CD4-positive, alpha-beta memory T cell (primary cell): ENCODE measurements at regions not wholly inside any gene's neighbourhood (a gene's known extent, or its start where the extent isn't known, plus 50 kb on each side); places are given as distances from the start of the nearest gene placed in this dataset.

ENCODE experiments used
- CTCF ChIA-PET: fragments of 350-600 bp; sonication (Branson Sonifier 250); formaldehyde crosslinking; loops from one replicate; lab custom pipeline; 2021; ENCODE audit warnings: inconsistent platforms; ENCODE audit not compliant: partially characterized antibody; lab: Charles Lee
- POLR2A ChIA-PET: fragments of 350-600 bp; sonication (Branson Sonifier 250); formaldehyde crosslinking; loops from one replicate; lab custom pipeline; 2021; ENCODE audit not compliant: partially characterized antibody; lab: Charles Lee
- DNase-seq, 5 donors: peaks; one replicate each; pipeline versions ENCODE4 v3.0.0 to v3.0.0-alpha.2; 2020 to 2022; ENCODE audit warnings: mixed read lengths in 1 of 5
- H3K27ac ChIP-seq: one replicate; pipeline ENCODE4 v1.7.0; 2013; ENCODE audit warnings: low read depth, low read length
- H3K27me3 ChIP-seq: 2 replicates; pipeline ENCODE4 v1.7.0; 2013; ENCODE audit warnings: mild to moderate bottlenecking, low read length, moderate library complexity; ENCODE audit not compliant: insufficient read depth
- H3K36me3 ChIP-seq: 2 replicates; pipeline ENCODE4 v1.7.0; 2013; ENCODE audit warnings: mild to moderate bottlenecking, low read length, moderate library complexity; ENCODE audit not compliant: insufficient read depth
- H3K4me1 ChIP-seq: 2 replicates; pipeline ENCODE4 v1.7.0; 2013; ENCODE audit warnings: mild to moderate bottlenecking, low read length, moderate library complexity; ENCODE audit not compliant: insufficient read depth
- H3K4me3 ChIP-seq, 2 donors: one replicate each; pipeline ENCODE4 v1.7.0; 2013; ENCODE audit warnings: low read length in 2 of 2, mild to moderate bottlenecking in 1 of 2
- H3K9me3 ChIP-seq, 2 donors: one replicate each; pipeline ENCODE4 v1.7.0; 2013; ENCODE audit warnings: low read length in 2 of 2, control low read depth in 1 of 2; ENCODE audit not compliant: control insufficient read depth in 1 of 2
- H3K27ac Mint-ChIP-seq, 7 donors: one replicate each; pipeline ENCODE4 v1.8.0; 2020 to 2021; ENCODE audit warnings: mixed read lengths in 7 of 7, mild to moderate bottlenecking in 6 of 7, inconsistent platforms in 3 of 7, moderate library complexity in 3 of 7
- H3K27me3 Mint-ChIP-seq, 2 donors: one replicate each; pipeline ENCODE4 v1.8.0; 2020 to 2021; ENCODE audit warnings: mixed read lengths in 2 of 2
- H3K36me3 Mint-ChIP-seq, 2 donors: one replicate each; pipeline ENCODE4 v1.8.0; 2020 to 2021; ENCODE audit warnings: mixed read lengths in 2 of 2, inconsistent platforms in 1 of 2, mild to moderate bottlenecking in 1 of 2
- H3K4me1 Mint-ChIP-seq, 4 donors: one replicate each; pipeline ENCODE4 v1.8.0; 2020 to 2021; ENCODE audit warnings: mixed read lengths in 4 of 4, mild to moderate bottlenecking in 1 of 4
- H3K4me3 Mint-ChIP-seq, 8 donors: one replicate each; pipeline ENCODE4 v1.8.0; 2020 to 2021; ENCODE audit warnings: mixed read lengths in 8 of 8, mild to moderate bottlenecking in 7 of 8, moderate library complexity in 6 of 8, inconsistent platforms in 3 of 8
- H3K9me3 Mint-ChIP-seq, 8 donors: one replicate each; pipeline ENCODE4 v1.8.0; 2020 to 2021; ENCODE audit warnings: mixed read lengths in 8 of 8, mild to moderate bottlenecking in 5 of 8, inconsistent platforms in 3 of 8, moderate library complexity in 1 of 8
- intact Hi-C: fragments of 100-400 bp; cut with micrococcal nuclease; formaldehyde crosslinking; loops from one replicate; pipeline ENCODE4 v1.15.1; 2023

DNA sequence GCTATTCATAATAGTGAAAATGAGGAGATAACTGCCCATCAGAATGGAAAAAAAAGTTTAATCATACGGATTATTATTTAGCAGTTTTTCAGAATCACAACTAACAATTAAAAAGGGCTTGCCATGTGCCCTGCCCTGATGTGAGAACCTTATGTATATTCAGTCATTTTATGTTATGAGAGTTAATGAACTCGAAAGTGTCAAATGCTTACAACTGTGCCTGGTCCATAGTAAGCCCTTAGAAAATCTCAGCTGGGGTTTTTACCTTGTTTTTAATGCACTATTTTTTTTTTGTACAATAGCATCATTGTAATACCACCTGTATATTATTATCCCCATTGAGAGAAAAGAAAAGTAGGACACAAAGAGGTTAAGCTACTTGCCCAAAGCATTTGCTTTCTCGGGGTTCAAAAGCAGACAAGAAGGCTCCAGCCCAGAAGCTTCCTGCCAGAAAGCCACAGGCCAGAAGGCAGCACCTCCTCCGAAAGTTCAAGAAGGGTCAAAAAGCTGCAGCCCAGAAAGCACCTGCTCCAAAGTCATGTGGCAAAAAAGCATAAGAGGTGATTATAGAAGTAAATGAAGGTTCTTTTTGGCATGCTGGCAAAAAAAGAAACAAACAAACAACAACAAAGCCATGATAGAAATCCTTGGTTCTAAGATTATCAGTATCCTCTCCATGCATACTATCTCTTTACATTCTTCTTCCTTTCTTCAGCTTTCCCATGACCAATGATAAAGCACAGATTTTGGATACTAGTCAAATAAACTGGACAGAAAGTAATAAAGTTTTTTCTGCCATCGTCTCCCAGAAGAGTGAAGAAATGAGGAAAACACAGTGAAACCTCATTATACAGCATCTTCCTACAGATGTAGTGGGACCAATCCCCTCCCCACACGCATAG lies 59.1 kb upstream of the NAP1L1 start:
- Mint-ChIP-seq H3K9me3 (peaks cover 0 to 2% (median 0%) of the 10 kb centered on the region in 8 donors), H3K36me3 (no peaks in the 10 kb centered on the region), H3K4me3 (peak overlapping the region in 5 of 8 donors; percentile 3 to 71 (median 14)), H3K4me1 (peaks cover 17 to 25% (median 21%) of the 10 kb centered on the region in 4 donors), H3K27me3 (no peaks in the 10 kb centered on the region), H3K27ac (peak overlapping the region; percentile 1 to 54 (median 19))
- H3K36me3 ChIP-seq, result no peaks in the 10 kb centered on the region
- H3K27ac ChIP-seq, result no peak overlapping the region
- intact Hi-C loops, result loop anchor here (5.0 kb wide), 1 partner anchor 61 kb away; the partner anchor contains the start of gene NAP1L1
- POLR2A ChIA-PET, result interaction anchor here (0.9 kb wide), 1 partner anchor 13 kb away, joined by 3 read pairs; no protein-coding TSS in a partner anchor
- no peaks in the 10 kb centered on the region for H3K27me3 ChIP-seq
- H3K4me1 ChIP-seq, result peaks cover 17% of the 10 kb centered on the region
- CTCF ChIA-PET, result interaction anchor here (1.2 to 2.7 kb wide), 3 partner anchors 13 to 17 kb away, joined by 4 to 15 read pairs (median 5); no protein-coding TSS in a partner anchor
- peak; percentile 29 to 47 (median 35) for DNase-seq
- no peak overlapping the region for H3K4me3 ChIP-seq
- no peaks in the 10 kb centered on the region for H3K9me3 ChIP-seq

DNA sequence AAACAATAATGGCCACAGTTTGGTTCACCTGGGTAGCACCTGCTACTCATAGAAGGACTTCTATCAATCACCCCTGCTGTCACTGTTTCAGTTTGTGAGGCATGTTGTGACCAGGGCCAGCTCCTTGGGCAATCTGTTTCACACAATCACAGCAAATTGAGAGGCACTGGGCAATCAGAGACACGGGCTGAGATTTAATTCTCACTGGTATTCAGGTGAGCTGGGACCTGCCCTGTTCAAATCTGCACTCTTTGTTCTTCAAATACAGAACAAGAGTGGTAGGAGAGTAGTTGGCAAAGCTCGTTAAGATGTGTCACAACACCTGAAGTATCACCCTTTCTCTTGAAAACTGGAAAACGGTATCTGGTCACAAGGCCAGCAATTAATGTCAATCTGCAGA lies 57.8 kb upstream of the NAP1L1 start:
- CTCF ChIA-PET, result interaction anchor here (2.7 kb wide), 1 partner anchor 17 kb away, joined by 15 read pairs; no protein-coding TSS in a partner anchor

DNA sequence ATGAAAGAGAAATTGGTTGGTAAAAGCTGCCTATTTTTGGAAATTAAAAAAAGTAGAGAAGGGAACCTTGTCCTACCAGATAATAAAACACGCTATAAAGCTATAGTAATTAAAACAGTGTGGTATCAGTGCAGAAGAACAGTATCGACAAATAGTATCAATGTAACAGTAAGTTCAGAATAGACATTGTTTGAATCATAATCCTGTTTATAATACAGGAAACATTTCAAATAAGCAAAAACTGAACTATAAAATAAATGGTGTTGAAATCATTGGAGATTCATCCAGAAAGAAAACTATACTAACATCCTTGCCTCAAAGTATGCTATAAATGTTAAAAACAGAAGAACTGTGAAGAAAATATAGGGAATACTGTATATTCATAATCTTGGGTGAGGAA lies 54.2 kb upstream of the NAP1L1 start:
- Mint-ChIP-seq H3K4me1 (peaks cover 9 to 13% (median 11%) of the 10 kb centered on the region in 4 donors), H3K27ac (no peak overlapping the region), H3K27me3 (no peaks in the 10 kb centered on the region), H3K36me3 (no peaks in the 10 kb centered on the region), H3K4me3 (no peak overlapping the region), H3K9me3 (peaks cover 0 to 7% (median 4%) of the 10 kb centered on the region in 8 donors)
- no peaks in the 10 kb centered on the region for H3K9me3 ChIP-seq
- POLR2A ChIA-PET, result interaction anchor here (0.6 kb wide), 1 partner anchor 9 kb away, joined by 3 read pairs; no protein-coding TSS in a partner anchor
- intact Hi-C loops, result no loop called here
- peaks cover 8% of the 10 kb centered on the region for H3K4me1 ChIP-seq
- DNase-seq, result no peak
- no peaks in the 10 kb centered on the region for H3K27me3 ChIP-seq
- no peak overlapping the region for H3K27ac ChIP-seq
- CTCF ChIA-PET, result no interaction called here
- H3K4me3 ChIP-seq, result no peak overlapping the region
- no peaks in the 10 kb centered on the region for H3K36me3 ChIP-seq

More for the DNA sequence above, 57.8 kb upstream of the NAP1L1 start:
- Histone ChIP-seq H3K9me3 (no peaks in the 10 kb centered on the region), H3K36me3 (no peaks in the 10 kb centered on the region), H3K27ac (no peak overlapping the region), H3K4me3 (no peak overlapping the region), H3K4me1 (peaks cover 17% of the 10 kb centered on the region), H3K27me3 (no peaks in the 10 kb centered on the region)
- H3K27ac Mint-ChIP-seq, result peak overlapping the region in 2 of 7 donors; percentile 46 to 79
- peaks cover 0 to 7% (median 2%) of the 10 kb centered on the region in 8 donors for H3K9me3 Mint-ChIP-seq
- intact Hi-C loops, result loop anchor here (5.0 kb wide), 1 partner anchor 60 kb away; the partner anchor contains the start of gene NAP1L1
- H3K4me3 Mint-ChIP-seq, result no peak overlapping the region
- no peaks in the 10 kb centered on the region for H3K36me3 Mint-ChIP-seq
- peaks cover 17 to 25% (median 21%) of the 10 kb centered on the region in 4 donors for H3K4me1 Mint-ChIP-seq
- POLR2A ChIA-PET, result no interaction called here
- no peaks in the 10 kb centered on the region for H3K27me3 Mint-ChIP-seq
- no peak for DNase-seq

DNA sequence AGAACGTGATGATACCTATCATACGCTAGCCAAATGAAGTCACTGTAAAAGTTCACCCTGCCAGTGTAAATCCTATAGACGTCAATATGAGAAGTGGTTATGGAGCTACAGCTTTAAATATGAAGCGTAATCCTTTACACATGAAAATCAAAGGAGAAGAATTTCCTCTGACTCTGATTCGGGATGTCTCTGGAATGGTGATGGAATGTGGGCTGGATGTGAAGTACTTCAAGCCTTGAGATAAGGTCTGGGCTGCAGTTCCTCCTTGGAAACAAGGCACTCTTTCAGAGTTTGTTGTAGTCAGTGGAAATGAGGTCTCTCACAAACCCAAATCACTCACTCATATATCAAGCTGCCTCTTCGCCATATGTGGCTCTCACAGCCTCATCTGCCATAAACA lies 53.1 kb upstream of the NAP1L1 start:
- no peaks in the 10 kb centered on the region for H3K9me3 ChIP-seq
- CTCF ChIA-PET, result no interaction called here
- H3K27me3 ChIP-seq, result no peaks in the 10 kb centered on the region
- Mint-ChIP-seq H3K9me3 (peaks cover 0 to 7% (median 4%) of the 10 kb centered on the region in 8 donors), H3K4me1 (peaks cover 1 to 4% (median 3%) of the 10 kb centered on the region in 4 donors), H3K36me3 (no peaks in the 10 kb centered on the region), H3K4me3 (no peak overlapping the region), H3K27me3 (peaks cover 0 to 1% of the 10 kb centered on the region in 2 donors), H3K27ac (no peak overlapping the region)
- DNase-seq, result no peak
- intact Hi-C loops, result no loop called here
- no peaks in the 10 kb centered on the region for H3K4me1 ChIP-seq
- POLR2A ChIA-PET, result no interaction called here
- no peak overlapping the region for H3K27ac ChIP-seq
- no peaks in the 10 kb centered on the region for H3K36me3 ChIP-seq
- no peak overlapping the region for H3K4me3 ChIP-seq

DNA sequence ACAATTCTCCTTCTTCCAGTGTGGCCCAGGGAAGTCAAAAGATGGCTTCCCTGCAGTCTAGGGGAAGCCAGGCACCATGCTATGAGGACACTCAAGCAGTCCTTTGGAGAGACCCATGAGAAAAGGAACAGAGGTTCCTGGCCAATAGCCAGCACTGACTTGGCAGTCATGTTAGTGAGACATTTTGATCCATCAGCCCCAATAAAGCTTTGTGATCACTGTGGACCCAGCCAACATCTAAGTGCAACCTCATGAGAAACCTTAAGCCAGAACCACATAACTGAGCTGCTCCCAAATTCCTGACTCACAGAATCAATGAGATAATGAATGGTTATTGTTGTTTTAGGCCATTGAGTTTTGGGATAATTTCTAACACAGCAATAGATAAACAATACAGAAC lies 51.0 kb upstream of the NAP1L1 start:
- Mint-ChIP-seq H3K27me3 (peaks cover 0 to 3% of the 10 kb centered on the region in 2 donors), H3K4me1 (no peaks in the 10 kb centered on the region), H3K9me3 (peaks cover 0 to 8% (median 4%) of the 10 kb centered on the region in 8 donors), H3K36me3 (no peaks in the 10 kb centered on the region), H3K27ac (no peak overlapping the region), H3K4me3 (no peak overlapping the region)
- POLR2A ChIA-PET, result no interaction called here
- Histone ChIP-seq H3K36me3 (no peaks in the 10 kb centered on the region), H3K4me3 (no peak overlapping the region), H3K27ac (no peak overlapping the region), H3K9me3 (no peaks in the 10 kb centered on the region), H3K4me1 (no peaks in the 10 kb centered on the region), H3K27me3 (no peaks in the 10 kb centered on the region)
- no peak for DNase-seq
- intact Hi-C loops, result no loop called here
- CTCF ChIA-PET, result no interaction called here
